H1 (cell line): ENCODE measurements at regions not wholly inside any gene's neighbourhood (a gene's known extent, or its start where the extent isn't known, plus 50 kb on each side); places are given as distances from the start of the nearest gene placed in this dataset.

Experiments used
- CTCF ChIA-PET: fragments of 300-600 bp; sonication (Branson Sonifier 250); formaldehyde crosslinking; loops from one replicate; lab custom pipeline; 2021; ENCODE audit not compliant: partially characterized antibody; lab: Charles Lee
- POLR2A ChIA-PET: fragments of 300-600 bp; sonication (Branson Sonifier 250); formaldehyde crosslinking; loops from one replicate; lab custom pipeline; 2021; ENCODE audit warnings: inconsistent platforms; ENCODE audit not compliant: partially characterized antibody; lab: Charles Lee
- DNase-seq, 2 experiments: peaks; one replicate each; pipeline versions ENCODE4 v3.0.0 to v3.0.0-alpha.2; 2010 to 2022; ENCODE audit warnings: low spot score in 2 of 2, low read depth in 1 of 2, mixed read lengths in 1 of 2
- FAIRE-seq: peaks from 2 replicates; lab custom pipeline; 2011; peaks lifted over from hg19 to GRCh38; lab: Jason Lieb, UNC
- H2AFZ ChIP-seq: 2 replicates; pipeline ENCODE4 v1.8.1; 2012; ENCODE audit warnings: low read length, inconsistent platforms
- H2AK5ac ChIP-seq: 2 replicates; pipeline ENCODE4 v1.6.1; 2013; ENCODE audit warnings: low read depth, low read length
- H2BK120ac ChIP-seq: replicated peaks from 2 replicates; pipeline ENCODE3; 2013; ENCODE audit warnings: low read depth, low read length, inconsistent platforms
- H2BK12ac ChIP-seq: 2 replicates; pipeline ENCODE4 v1.6.1; 2013; ENCODE audit warnings: low read depth, low read length
- H2BK15ac ChIP-seq: 2 replicates; pipeline ENCODE4 v1.6.1; 2013; ENCODE audit warnings: low read length
- H2BK20ac ChIP-seq: 2 replicates; pipeline ENCODE4 v1.6.1; 2013; ENCODE audit warnings: low read length
- H2BK5ac ChIP-seq: 2 replicates; pipeline ENCODE4 v1.6.1; 2013; ENCODE audit warnings: low read depth, low read length
- H3K14ac ChIP-seq: 2 replicates; pipeline ENCODE4 v1.6.1; 2013; ENCODE audit warnings: inconsistent platforms; ENCODE audit not compliant: insufficient read length
- H3K18ac ChIP-seq: 2 replicates; pipeline ENCODE4 v1.6.1; 2013; ENCODE audit warnings: low read length; ENCODE audit errors: extremely low read depth
- H3K23ac ChIP-seq: 2 replicates; pipeline ENCODE4 v1.6.1; 2013; ENCODE audit warnings: inconsistent platforms; ENCODE audit not compliant: insufficient read length
- H3K23me2 ChIP-seq: 2 replicates; pipeline ENCODE4 v1.6.1; 2013; ENCODE audit warnings: low read depth, low read length
- H3K27ac ChIP-seq: 2 replicates; pipeline ENCODE4 v1.6.1; 2011; ENCODE audit warnings: low read depth, low read length, inconsistent platforms
- H3K27me3 ChIP-seq, 4 experiments: replicated peaks in 1 of 4; 1 replicate in 1 of 4; 2 replicates in 3 of 4; pipeline versions ENCODE4 v1.6.1 to v1.8.1; 2011 to 2013; ENCODE audit warnings: low read length in 3 of 4, mild to moderate bottlenecking in 3 of 4, inconsistent platforms in 2 of 4, mixed read lengths in 2 of 4, moderate library complexity in 1 of 4; ENCODE audit not compliant: control insufficient read depth in 3 of 4, insufficient read depth in 3 of 4; ENCODE audit errors: extremely low read depth in 1 of 4
- H3K36me3 ChIP-seq, 4 experiments: 2 replicates each; pipeline versions ENCODE4 v1.6.1 to v1.8.1; 2011 to 2013; ENCODE audit warnings: mild to moderate bottlenecking in 4 of 4, low read length in 3 of 4, moderate library complexity in 2 of 4, control low read depth in 1 of 4, inconsistent platforms in 1 of 4; ENCODE audit not compliant: insufficient read depth in 4 of 4, control insufficient read depth in 2 of 4
- H3K4ac ChIP-seq: replicated peaks from 2 replicates; pipeline ENCODE3; 2013; ENCODE audit warnings: low read length, low read depth, mixed read lengths, inconsistent platforms; ENCODE audit not compliant: insufficient read length
- H3K4me1 ChIP-seq, 4 experiments: replicated peaks in 1 of 4; 1 replicate in 1 of 4; 2 replicates in 3 of 4; pipeline versions ENCODE4 v1.6.1 to v1.8.1; 2011 to 2013; ENCODE audit warnings: low read length in 3 of 4, inconsistent platforms in 2 of 4, mixed read lengths in 1 of 4; ENCODE audit not compliant: insufficient read depth in 4 of 4, control insufficient read depth in 3 of 4
- H3K4me2 ChIP-seq, 2 experiments: 2 replicates each; pipeline versions ENCODE4 v1.6.1 to v1.8.1; 2011 to 2013; ENCODE audit warnings: low read depth in 2 of 2, low read length in 2 of 2, control low read depth in 1 of 2, inconsistent platforms in 1 of 2, mild to moderate bottlenecking in 1 of 2; ENCODE audit not compliant: insufficient read depth in 1 of 2
- H3K4me3 ChIP-seq, 4 experiments: fragments of 200-600, 300-600 bp in 1 of 4; sonication (generic), shearing (Covaris generic), sonication (Bioruptor Twin) in 1 of 4; 2 replicates each; pipeline versions ENCODE4 v1.5.1 to v1.8.1; 2011 to 2016; ENCODE audit warnings: low read length in 4 of 4, low read depth in 3 of 4, control low read depth in 2 of 4, inconsistent platforms in 2 of 4, mild to moderate bottlenecking in 2 of 4, mixed read lengths in 1 of 4, moderate library complexity in 1 of 4; ENCODE audit not compliant: insufficient read depth in 2 of 4; ENCODE audit errors: extremely low read depth in 1 of 4
- H3K56ac ChIP-seq: replicated peaks from 2 replicates; pipeline ENCODE3; 2013; ENCODE audit warnings: low read depth, mild to moderate bottlenecking, mixed read lengths, low read length, inconsistent platforms; ENCODE audit not compliant: insufficient read length
- H3K79me1 ChIP-seq: 2 replicates; pipeline ENCODE4 v1.6.1; 2013; ENCODE audit warnings: low read depth, low read length, control low read depth
- H3K79me2 ChIP-seq, 2 experiments: 2 replicates each; pipeline versions ENCODE4 v1.6.1 to v1.8.1; 2012 to 2013; ENCODE audit warnings: low read length in 2 of 2, mild to moderate bottlenecking in 2 of 2, inconsistent platforms in 1 of 2; ENCODE audit not compliant: insufficient read depth in 2 of 2, control insufficient read depth in 1 of 2
- H3K9ac ChIP-seq, 4 experiments: replicated peaks in 1 of 4; 1 replicate in 1 of 4; 2 replicates in 3 of 4; pipeline versions ENCODE4 v1.6.1 to v1.8.1; 2011 to 2013; ENCODE audit warnings: low read depth in 3 of 4, low read length in 3 of 4, control low read depth in 2 of 4, mild to moderate bottlenecking in 2 of 4, moderate library complexity in 2 of 4, inconsistent platforms in 1 of 4; ENCODE audit errors: extremely low read depth in 1 of 4
- H3K9me3 ChIP-seq, 2 experiments: 2 replicates each; pipeline versions ENCODE4 v1.6.1 to v1.8.1; 2012 to 2013; ENCODE audit warnings: mild to moderate bottlenecking in 2 of 2, moderate library complexity in 2 of 2, control low read depth in 1 of 2, inconsistent platforms in 1 of 2, low read depth in 1 of 2, low read length in 1 of 2, mixed read lengths in 1 of 2; ENCODE audit not compliant: insufficient read depth in 2 of 2
- H4K20me1 ChIP-seq, 2 experiments: replicated peaks in 1 of 2; 2 replicates each; pipeline versions ENCODE3 to v1.8.1; 2011 to 2013; ENCODE audit warnings: inconsistent platforms in 2 of 2, low read length in 2 of 2, mild to moderate bottlenecking in 1 of 2; ENCODE audit not compliant: insufficient read depth in 2 of 2, control insufficient read depth in 1 of 2
- H4K5ac ChIP-seq: 2 replicates; pipeline ENCODE4 v1.6.1; 2013; ENCODE audit warnings: low read length, low read depth, mixed read lengths, inconsistent platforms; ENCODE audit not compliant: insufficient read length
- H4K8ac ChIP-seq: 2 replicates; pipeline ENCODE4 v1.8.0; 2013; ENCODE audit warnings: mild to moderate bottlenecking, moderate library complexity, low read length, inconsistent platforms; ENCODE audit not compliant: insufficient read depth; ENCODE audit errors: extremely low read depth
- H4K91ac ChIP-seq: replicated peaks from 2 replicates; pipeline ENCODE3; 2013; ENCODE audit warnings: low read length, mixed read lengths, inconsistent platforms; ENCODE audit not compliant: insufficient read length
- CHD1 ChIP-seq: IDR thresholded peaks from 2 replicates; pipeline ENCODE4 v1.6.1; 2012; ENCODE audit warnings: low read depth, low read length, improper control_type of control experiment
- CHD2 ChIP-seq: IDR thresholded peaks from 2 replicates; pipeline ENCODE4 v1.6.1; 2012; ENCODE audit warnings: low read length, improper control_type of control experiment
- HDAC2 ChIP-seq, 2 experiments: fragments of 300-600 bp in 1 of 2; sonication (generic) in 1 of 2; IDR thresholded peaks; 2 replicates each; pipeline ENCODE4 v1.6.1; 2011 to 2012; ENCODE audit warnings: low read depth in 2 of 2, low read length in 2 of 2, mild to moderate bottlenecking in 2 of 2, moderate library complexity in 2 of 2, borderline replicate concordance in 1 of 2, inconsistent platforms in 1 of 2
- KDM1A ChIP-seq: fragments of 200-600, 300-600 bp; sonication (generic); IDR thresholded peaks from 2 replicates; pipeline ENCODE4 v1.7.1; 2016; ENCODE audit warnings: mild to moderate bottlenecking, low read length, borderline replicate concordance
- MAFK ChIP-seq: IDR thresholded peaks from 2 replicates; pipeline ENCODE4 v1.6.1; 2012; ENCODE audit warnings: low read depth, mild to moderate bottlenecking, improper control_type of control experiment, low read length
- NANOG ChIP-seq: IDR thresholded peaks from 2 replicates; pipeline ENCODE4 v1.6.1; 2011; ENCODE audit warnings: low read length, low read depth, mild to moderate bottlenecking, inconsistent platforms; ENCODE audit not compliant: insufficient read depth, poor library complexity, severe bottlenecking
- SAP30 ChIP-seq: fragments of 300-600 bp; sonication (generic); IDR thresholded peaks from 2 replicates; pipeline ENCODE4 v1.7.1; 2012; ENCODE audit warnings: low read length, moderate library complexity, mild to moderate bottlenecking, inconsistent platforms; ENCODE audit not compliant: insufficient read depth, insufficient replicate concordance
- SIX5 ChIP-seq: IDR thresholded peaks from 2 replicates; pipeline ENCODE4 v1.6.1; 2011; ENCODE audit warnings: mild to moderate bottlenecking, low read depth, low read length
- SP4 ChIP-seq: IDR thresholded peaks from 2 replicates; pipeline ENCODE4 v1.6.1; 2012; ENCODE audit warnings: low read length, inconsistent platforms
- SRF ChIP-seq: IDR thresholded peaks from 2 replicates; pipeline ENCODE4 v1.6.1; 2011; ENCODE audit warnings: mild to moderate bottlenecking, low read depth, low read length, moderate library complexity
- SUZ12 ChIP-seq: fragments of 200-600 bp; sonication (generic); IDR thresholded peaks from 2 replicates; pipeline ENCODE4 v1.6.1; 2012; ENCODE audit warnings: mild to moderate bottlenecking, inconsistent platforms, low read length, moderate library complexity, mixed read lengths
- USF2 ChIP-seq: IDR thresholded peaks from 2 replicates; pipeline ENCODE4 v1.6.1; 2011; ENCODE audit warnings: low read length, improper control_type of control experiment
- YY1 ChIP-seq: IDR thresholded peaks from 2 replicates; pipeline ENCODE4 v1.6.1; 2011; ENCODE audit warnings: low read depth, mild to moderate bottlenecking, low read length
- WGBS, 2 experiments: shearing (Covaris generic) in 1 of 2; methylation state at CpG; one replicate each; pipeline versions ENCODE4 v1.1.6 to v1.1.7; 2013 to 2015; ENCODE audit warnings: low lambda C conversion rate in 2 of 2, mixed read lengths in 2 of 2, inconsistent platforms in 1 of 2, low coverage in 1 of 2, missing lambda C conversion rate in 1 of 2; ENCODE audit not compliant: insufficient replicate concordance in 2 of 2, insufficient coverage in 1 of 2, insufficient read length in 1 of 2; ENCODE audit errors: extremely low coverage in 1 of 2, missing lambda C conversion rate in 1 of 2; 5-methylcytosine and 5-hydroxymethylcytosine counted together

DNA sequence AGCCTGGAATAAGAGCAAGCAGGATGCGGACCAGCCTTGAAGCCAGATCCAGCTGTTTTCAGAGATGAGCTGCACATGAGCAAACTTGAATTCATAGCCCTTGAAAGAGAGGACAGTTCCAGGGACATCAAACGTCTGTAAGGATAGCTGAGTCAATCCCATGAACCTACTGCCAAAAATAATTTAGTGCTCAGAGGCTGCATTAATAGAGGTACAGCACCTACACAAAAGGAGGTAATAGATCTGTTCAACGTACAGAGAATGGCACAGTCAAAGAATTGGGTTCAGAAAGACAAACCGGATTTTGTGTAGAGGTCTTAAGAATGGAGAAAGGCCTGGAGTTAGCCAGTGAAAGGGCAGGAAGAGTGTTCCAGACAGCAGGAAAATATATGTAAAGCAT, 110.8 kb upstream of the ZC3H12A start:
- Histone ChIP-seq H4K20me1 (no peaks in the 10 kb centered on the region), H3K4me3 (peak overlapping the region in 2 of 4 experiments; percentile 3 to 24; a peak in 1 of 8 replicates), H2AK5ac (no peak overlapping the region), H3K79me1 (no peaks in the 10 kb centered on the region), H3K27me3 (no peaks in the 10 kb centered on the region; a peak in 1 of 7 replicates), H2AFZ (peak overlapping the region; percentile 20; the same call in 1 of the 2 replicates), H2BK120ac (no peak overlapping the region), H3K4ac (no peak overlapping the region), H4K91ac (no peak overlapping the region), H3K36me3 (no peaks in the 10 kb centered on the region), H3K56ac (no peak overlapping the region), H3K4me1 (peaks cover 5 to 9% (median 8%) of the 10 kb centered on the region in 4 experiments; a peak in 5 of 7 replicates), H3K27ac (no peak overlapping the region), H3K23me2 (no peaks in the 10 kb centered on the region), H3K14ac (no peak overlapping the region), H2BK20ac (no peak overlapping the region), H3K18ac (no peak overlapping the region), H3K79me2 (no peaks in the 10 kb centered on the region), H2BK12ac (no peak overlapping the region; the same call in 1 of the 2 replicates), H3K9ac (no peak overlapping the region), H2BK15ac (no peak overlapping the region), H4K8ac (no peak overlapping the region), H3K9me3 (no peaks in the 10 kb centered on the region), H2BK5ac (no peak overlapping the region), H4K5ac (no peak overlapping the region), H3K23ac (no peak overlapping the region), H3K4me2 (peak overlapping the region; percentile 25 to 52)
- TF ChIP-seq SP4 (no peak), HDAC2 (IDR thresholded peaks at IDR 0.05; ENCODE audit: borderline replicate concordance in 1 of 2, low read depth in 2 of 2, low read length in 2 of 2) (no peak), SUZ12 (no peak), KDM1A (no peak), NANOG (no peak), SRF (no peak), USF2 (no peak), CHD2 (no peak), YY1 (no peak), SIX5 (no peak), MAFK (no peak), SAP30 (no peak), CHD1 (no peak)
- WGBS, 2 experiments: 70% methylated on average over 4 of the region's 4 CpGs; no CpG with 5 or more reads in 1 of the 2 experiments
- CTCF ChIA-PET: interaction anchor here (0.8 to 1.6 kb wide), 5 partner anchors 17 to 821 kb away, joined by 3 to 6 read pairs (median 4); no protein-coding TSS in a partner anchor
- POLR2A ChIA-PET: interaction anchor here (1.6 kb wide), 1 partner anchor 111 kb away, joined by 3 read pairs; the partner anchor contains the start of gene ZC3H12A
- no peak for FAIRE-seq
- DNase-seq: no peak
